D721Med (cell line): ENCODE measurements at regions not wholly inside any gene's neighbourhood (a gene's known extent, or its start where the extent isn't known, plus 50 kb on each side); places are given as distances from the start of the nearest gene placed in this dataset.

Experiments
- DNase-seq: peaks from one replicate; pipeline ENCODE4 v3.0.0; 2011; ENCODE audit warnings: low spot score; ENCODE audit not compliant: insufficient read length
- FAIRE-seq: peaks from 2 replicates; lab custom pipeline; 2011; peaks lifted over from hg19 to GRCh38; lab: Jason Lieb, UNC
- TF ChIP-seq, protein P1 (sequence below): IDR thresholded peaks from 2 replicates; pipeline ENCODE4 v1.5.1; 2012; ENCODE audit warnings: mild to moderate bottlenecking, control low read depth; ENCODE audit not compliant: insufficient read depth; ENCODE audit errors: missing control alignments

DNA sequence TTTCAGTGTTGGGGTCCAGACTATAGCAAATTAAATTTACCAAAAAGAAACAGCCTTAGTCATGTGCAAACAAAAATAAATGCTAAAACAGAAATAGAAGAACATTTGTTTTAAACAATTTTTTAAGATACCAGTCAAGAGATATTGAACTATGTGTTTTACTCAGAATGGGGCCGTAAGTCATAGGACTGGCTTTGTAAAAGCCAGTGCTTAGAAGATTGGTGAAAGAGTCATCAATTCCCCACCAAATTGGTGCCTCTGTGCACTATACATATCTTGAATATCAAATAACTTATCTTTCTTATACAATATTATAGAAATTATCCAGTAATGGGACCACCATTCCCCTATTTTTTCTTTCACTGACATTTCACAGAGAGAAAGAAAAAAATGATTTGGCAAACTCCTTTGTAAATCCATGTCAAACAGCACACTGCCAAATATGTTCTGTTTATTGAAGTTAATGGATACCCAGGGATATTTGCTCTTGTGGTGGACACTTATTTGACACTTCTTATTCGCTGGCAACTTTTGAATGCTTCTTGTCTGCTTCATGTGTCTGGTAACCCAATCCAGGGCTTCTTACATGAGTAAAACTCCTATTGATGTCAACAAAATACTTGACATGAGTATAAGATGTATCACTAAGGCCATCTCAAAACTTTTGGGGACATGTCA lies 145.7 kb upstream of the PKN2 start:
- TF ChIP-seq, protein P1, sequence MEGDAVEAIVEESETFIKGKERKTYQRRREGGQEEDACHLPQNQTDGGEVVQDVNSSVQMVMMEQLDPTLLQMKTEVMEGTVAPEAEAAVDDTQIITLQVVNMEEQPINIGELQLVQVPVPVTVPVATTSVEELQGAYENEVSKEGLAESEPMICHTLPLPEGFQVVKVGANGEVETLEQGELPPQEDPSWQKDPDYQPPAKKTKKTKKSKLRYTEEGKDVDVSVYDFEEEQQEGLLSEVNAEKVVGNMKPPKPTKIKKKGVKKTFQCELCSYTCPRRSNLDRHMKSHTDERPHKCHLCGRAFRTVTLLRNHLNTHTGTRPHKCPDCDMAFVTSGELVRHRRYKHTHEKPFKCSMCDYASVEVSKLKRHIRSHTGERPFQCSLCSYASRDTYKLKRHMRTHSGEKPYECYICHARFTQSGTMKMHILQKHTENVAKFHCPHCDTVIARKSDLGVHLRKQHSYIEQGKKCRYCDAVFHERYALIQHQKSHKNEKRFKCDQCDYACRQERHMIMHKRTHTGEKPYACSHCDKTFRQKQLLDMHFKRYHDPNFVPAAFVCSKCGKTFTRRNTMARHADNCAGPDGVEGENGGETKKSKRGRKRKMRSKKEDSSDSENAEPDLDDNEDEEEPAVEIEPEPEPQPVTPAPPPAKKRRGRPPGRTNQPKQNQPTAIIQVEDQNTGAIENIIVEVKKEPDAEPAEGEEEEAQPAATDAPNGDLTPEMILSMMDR: no peak
- DNase-seq: no peak
- FAIRE-seq: no peak

DNA sequence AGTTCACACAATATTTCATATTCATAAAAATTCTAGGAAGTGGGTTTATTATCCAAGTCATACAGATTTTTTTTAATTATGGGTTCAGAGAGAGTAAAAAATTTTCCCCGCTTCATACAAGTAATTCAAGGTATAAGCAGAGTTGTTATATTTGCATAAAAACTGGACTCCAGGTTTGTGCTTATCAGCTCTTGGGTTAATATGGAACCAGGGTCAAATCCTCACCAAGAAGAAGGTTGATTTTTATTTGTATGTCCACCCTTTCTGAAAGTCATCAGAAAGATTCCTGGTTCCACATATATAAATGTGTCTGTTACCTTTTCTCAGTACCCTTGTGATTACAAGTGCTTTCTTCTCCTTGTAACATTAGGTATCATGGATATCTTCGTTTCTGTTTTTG lies 143.8 kb upstream of the PKN2 start:
- DNase-seq (no peak), FAIRE-seq (no peak)
- TF ChIP-seq, protein P1: no peak

DNA sequence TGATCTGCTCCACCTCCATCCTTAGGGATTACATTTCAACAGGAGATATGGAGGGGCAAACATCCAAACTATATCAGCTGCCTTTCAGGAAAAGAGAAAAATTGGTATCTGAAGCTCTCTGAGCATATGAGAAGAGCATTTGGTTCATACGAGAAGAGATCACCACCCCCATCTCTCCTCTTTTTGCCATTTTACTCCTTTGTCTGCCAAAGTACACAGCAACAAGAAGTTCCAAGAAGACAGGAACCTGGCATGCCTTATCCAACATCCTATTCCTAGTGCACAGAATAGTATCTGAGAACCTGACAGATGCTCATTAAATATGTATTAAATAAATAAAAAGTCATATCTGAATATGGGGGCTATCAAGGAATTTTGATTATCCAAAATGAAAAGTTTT lies 142.5 kb upstream of the PKN2 start:
- no peak for DNase-seq
- TF ChIP-seq, protein P1: no peak
- FAIRE-seq: no peak

DNA sequence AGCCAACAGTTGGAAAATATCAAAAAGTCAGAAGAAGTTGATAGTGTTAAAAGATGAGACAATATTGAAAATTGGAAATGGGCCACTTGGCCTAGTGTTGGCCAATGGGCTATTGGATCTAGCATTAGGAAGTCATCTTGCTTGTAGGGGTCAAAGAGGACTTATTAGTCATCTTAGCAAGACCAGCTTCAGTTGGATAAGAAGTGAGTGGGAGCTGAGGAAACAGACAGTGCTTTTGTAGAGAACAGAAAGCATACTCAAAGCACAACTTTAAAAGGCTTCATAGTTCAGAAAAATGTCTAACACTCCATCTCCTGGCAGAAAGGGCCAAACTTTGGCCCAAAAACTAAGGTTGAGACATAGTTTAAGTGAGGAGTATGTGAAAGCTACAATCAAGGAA lies 139.9 kb upstream of the PKN2 start:
- TF ChIP-seq, protein P1: no peak
- DNase-seq (no peak), FAIRE-seq (no peak)

DNA sequence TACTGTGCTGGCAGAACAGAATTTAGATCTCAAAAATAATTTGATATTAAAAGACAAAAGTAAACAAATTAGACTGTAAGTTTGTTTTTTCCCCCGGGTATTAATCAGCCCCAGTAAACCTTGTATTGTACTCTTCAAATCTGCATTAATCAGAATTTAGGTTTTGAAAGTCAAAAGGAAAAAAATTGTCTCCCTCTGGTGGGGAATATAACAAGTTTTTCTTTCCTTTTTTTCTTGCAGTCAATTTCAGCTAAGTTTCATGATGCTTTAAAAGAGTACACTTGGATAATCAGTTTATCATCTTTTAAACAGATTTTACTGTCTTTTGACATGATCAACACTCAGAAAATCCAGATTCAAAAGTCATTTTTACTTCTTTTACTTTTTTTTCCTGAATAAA lies 134.5 kb upstream of the PKN2 start:
- TF ChIP-seq, protein P1: no peak
- no peak for FAIRE-seq
- DNase-seq: no peak

DNA sequence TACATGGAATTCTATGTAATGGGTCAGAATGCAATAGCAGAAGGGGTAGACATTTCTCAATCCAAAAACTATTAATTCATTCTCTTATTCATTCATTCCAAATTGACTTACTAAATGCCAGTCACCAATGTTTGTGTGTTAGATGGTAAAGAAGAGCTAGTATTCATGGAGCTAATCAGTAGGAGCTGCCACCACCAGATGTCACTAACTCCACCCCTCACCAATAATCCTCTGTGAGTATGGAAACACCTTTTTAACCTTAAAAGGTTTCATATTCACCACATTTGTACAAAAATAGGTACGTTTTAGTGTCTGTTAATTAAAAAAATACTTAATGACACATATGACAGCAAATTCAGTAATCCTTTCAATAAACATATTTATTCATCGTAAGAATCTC lies 131.8 kb upstream of the PKN2 start:
- TF ChIP-seq, protein P1: peak; percentile 12
- peak; percentile 16 for FAIRE-seq

DNA sequence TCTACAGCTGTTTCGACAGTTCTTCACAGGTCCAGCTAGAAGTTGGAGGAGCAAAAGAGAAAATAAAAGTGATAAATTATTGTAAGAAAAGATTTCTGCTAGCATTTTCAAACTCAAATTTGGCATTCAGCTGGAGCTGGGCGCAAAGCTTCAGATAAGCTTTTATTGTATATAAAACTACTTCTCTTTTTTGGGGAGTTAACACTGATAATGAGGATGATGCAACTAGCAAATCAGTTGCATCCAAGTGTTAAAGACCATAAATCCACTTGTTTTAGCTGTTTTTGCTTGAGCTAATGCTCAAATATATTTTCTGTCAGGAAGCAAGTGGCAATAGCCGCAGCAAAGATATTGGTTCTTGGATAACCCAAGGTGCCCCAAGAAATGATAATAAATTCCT lies 127.1 kb upstream of the PKN2 start:
- DNase-seq: no peak
- no peak for FAIRE-seq
- TF ChIP-seq, protein P1: no peak

More for the DNA sequence above, 131.8 kb upstream of the PKN2 start:
- DNase-seq: no peak
